Left kidney (tissue), 1 donor: ENCODE measurements at regions not wholly inside any gene's neighbourhood (a gene's known extent, or its start where the extent isn't known, plus 50 kb on each side); places are given as distances from the start of the nearest gene placed in this dataset.

Experiments
- DNase-seq: peaks from one replicate; pipeline ENCODE4 v3.0.0-alpha.2; 2013

- DNase-seq, result peak; percentile 60
These were observed 283.1 kb downstream of the LMX1A start for GRCh38 chr1:165073185-165074007.

DNA sequence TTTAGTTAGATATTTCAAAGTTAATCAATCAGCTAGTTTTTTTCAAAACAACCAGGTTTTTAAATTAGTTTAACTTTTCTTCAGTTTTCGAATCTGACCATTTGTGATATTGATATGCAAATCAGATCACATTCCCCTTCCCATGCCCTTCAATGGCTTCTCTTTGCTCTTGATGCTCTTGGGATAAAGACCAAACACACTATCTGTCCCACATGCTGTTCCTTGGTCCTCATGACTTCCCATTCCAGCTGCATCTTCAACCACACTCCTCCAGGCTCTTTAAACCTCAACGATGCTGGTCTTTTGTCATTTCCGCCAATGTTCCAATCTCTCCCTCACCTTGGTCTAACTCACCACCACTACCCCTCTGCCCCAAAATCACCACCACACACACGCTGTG, 285.8 kb downstream of the LMX1A start:
- no peak for DNase-seq

DNA sequence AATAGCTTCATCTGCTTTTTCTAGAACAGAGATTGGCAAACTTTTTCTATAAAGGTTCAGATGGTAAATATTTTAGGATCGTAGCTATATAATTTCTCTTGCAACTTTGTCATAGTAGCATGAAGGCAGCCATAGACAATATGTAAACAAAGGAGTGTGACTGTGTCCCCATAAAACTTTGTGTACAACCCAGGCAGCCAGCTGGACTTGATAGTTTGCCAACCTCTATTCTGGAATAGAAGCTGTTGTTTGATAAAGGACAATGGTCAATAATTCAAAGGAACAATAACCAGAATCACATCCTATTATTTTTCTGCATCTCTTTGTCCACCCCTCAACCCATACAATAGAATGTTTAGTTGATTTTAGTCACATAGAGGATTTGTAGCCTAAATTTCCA, 286.7 kb downstream of the LMX1A start:
- DNase-seq, result no peak

- no peak for DNase-seq
These were observed 287.8 kb downstream of the LMX1A start for GRCh38 chr1:165068741-165069140.

DNA sequence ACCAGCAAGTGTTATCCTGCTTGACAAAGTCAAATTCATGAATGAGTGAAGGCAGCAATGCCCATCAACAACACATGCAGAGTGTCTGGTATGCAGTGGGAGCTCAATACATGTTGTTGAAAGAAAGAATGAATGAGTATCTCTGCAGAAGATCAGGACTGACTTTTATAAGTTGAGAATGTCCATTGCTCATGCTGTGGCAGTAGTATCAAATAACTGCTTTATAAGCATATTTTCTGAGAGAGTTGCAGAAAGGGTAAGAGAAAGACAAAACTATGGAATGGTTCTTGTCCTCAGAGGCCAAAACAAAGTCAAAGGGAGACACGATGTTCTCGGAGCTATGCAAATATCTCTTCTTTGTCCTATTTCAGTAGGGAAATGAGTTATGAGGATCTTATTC, 288.7 kb downstream of the LMX1A start:
- DNase-seq, result no peak

DNA sequence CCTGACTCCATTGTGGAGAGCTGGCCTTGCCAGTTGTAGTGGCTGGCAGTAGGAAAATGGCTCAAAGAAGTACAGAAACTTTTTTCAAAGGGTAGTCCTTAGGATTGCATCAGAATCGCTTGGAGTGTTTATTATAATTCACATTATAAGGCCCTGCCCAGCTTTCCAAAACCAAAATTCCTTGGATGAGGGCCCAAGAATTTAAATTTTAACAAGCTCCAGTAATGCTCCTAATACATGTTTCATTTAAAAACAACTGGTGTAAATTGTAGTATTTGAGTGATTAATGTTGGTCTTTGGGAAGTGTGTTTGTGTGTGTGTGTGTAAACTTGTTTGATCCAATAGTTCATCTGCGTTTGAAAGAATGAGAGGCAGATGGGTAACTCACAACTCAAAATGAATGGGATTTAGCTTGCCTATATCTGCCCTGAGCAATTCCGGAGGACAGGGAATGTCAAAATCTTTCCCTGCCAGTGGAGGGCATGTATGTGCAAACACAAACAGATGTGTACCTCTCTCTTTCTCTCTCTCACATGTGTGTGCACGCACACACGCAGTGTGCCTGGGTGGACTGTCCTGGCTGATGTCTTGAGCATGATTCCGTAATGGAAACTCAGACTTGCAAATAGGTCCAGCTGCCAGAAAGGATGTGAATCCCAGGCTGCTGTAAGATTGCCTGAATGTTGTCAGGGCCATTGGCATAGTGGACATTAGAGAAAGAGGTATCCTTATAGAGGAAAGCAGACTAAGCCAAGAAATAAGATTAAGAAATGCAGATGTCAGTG, 293.1 kb downstream of the LMX1A start:
- DNase-seq, result no peak

DNA sequence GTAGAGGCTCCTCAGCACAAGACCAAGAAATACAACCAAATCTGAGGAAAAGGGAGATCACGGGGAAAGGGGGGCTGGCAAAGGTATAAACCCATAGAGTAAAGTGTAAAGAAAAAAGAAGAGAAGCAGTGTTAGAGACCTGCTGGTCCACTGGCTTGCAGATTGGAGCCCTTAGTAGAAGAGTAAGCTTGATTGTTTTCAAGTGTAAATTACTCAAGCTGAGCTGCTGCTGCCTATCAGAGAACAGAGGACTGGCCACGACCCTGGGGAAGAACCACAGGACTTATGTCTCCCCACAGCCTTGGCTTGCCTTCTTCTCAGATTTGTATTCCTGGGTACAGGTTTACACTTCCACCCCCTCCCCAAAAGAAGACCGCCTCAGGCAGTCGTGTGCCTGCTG, 294.2 kb downstream of the LMX1A start:
- DNase-seq, result no peak

GRCh38 chr1:165060285-165060793, 296.2 kb downstream of the LMX1A start:
- no peak for DNase-seq

GRCh38 chr1:165057956-165058355, 298.6 kb downstream of the LMX1A start:
- DNase-seq, result no peak

- no peak for DNase-seq
These were observed 299.6 kb downstream of the LMX1A start for GRCh38 chr1:165056914-165057313.

- DNase-seq, result no peak
These were observed 300.9 kb downstream of the LMX1A start for GRCh38 chr1:165055581-165055980.

DNA sequence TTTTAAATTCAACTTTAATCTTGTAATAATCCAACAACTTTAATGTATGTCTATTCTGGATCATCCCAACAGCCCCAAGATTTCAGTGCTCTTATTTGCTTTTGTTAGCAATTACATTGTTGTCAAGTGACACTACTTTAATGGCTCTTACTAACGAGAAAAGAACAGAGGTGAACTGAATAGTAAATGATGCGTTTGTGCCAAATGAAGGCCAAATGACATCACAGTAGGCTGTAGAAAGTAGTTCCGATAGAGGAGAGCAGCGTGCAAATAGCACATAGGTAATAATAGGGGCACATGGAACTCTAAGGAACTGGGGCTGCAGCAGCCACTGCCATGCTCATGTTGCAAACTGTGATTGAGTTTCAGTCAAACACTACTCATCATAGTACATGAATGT, 301.9 kb downstream of the LMX1A start:
- no peak for DNase-seq

GRCh38 chr1:165053351-165053750, 303.2 kb downstream of the LMX1A start:
- DNase-seq, result no peak

DNA sequence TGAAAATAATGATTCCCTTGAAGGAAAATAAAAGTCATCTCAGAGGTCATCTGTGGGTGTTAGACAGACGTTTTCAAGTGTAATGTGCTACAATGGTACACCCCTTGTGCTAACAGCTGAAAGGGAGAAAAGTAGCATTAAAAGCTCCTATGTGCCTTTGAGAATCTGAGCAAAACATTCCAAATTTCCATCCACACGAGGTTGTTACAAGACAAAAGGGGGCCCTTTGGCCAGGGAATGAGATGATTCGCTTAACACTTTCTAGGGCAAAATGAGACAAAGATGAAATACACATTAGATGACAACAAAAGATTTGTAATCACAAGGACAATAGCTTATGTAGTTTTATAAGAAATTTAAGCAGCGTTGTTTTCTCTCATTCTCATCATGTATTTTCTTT, 303.6 kb downstream of the LMX1A start:
- DNase-seq, result no peak

GRCh38 chr1:165052431-165052830, 304.1 kb downstream of the LMX1A start:
- no peak for DNase-seq

- no peak for DNase-seq
These were observed 306.3 kb downstream of the LMX1A start for GRCh38 chr1:165050246-165050645.

- DNase-seq, result no peak
These were observed 308.5 kb downstream of the LMX1A start for GRCh38 chr1:165047994-165048393.

DNA sequence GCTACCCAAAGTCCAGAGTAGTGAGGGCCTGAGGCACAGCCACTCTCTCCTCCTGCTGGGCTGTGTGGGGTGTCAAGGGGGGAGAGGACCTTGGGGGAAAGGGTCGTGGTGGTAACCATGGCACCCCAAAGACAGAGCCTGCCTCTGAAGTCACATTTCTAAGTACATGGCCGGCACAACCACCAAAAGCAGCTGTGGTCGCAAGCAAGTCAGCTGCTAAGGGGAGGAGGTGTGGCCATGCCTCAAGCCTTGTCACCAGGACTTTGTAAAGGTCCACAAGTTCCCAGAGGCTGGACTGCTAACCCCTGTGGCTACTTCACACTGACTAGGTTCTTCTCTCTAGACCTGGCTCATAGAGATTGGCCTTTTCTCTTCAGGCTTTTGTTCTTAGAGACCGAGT, 310.6 kb downstream of the LMX1A start:
- DNase-seq, result no peak

- no peak for DNase-seq
These were observed 315.9 kb downstream of the LMX1A start for GRCh38 chr1:165040641-165041040.

- DNase-seq, result no peak
These were observed 316.5 kb downstream of the LMX1A start for GRCh38 chr1:165039996-165040395.

DNA sequence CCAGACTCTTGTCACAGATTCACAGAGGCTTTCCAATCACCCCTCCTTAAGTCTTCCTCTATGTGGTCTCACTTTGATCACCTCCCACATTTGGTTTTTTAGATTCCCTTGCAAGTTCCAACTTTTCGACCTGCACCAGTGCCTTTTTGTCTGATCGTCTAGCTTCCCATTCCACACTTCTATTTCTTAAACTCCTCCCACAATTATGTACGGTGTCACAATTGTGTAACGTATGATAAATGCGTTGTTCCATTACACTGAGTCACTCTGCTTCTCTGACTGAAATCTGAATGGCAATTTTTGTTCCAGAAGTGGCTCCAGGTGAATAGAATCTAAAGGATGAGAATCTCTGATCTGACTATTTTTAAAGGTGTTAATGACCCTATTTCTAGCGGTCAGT, 320.1 kb downstream of the LMX1A start:
- no peak for DNase-seq

DNA sequence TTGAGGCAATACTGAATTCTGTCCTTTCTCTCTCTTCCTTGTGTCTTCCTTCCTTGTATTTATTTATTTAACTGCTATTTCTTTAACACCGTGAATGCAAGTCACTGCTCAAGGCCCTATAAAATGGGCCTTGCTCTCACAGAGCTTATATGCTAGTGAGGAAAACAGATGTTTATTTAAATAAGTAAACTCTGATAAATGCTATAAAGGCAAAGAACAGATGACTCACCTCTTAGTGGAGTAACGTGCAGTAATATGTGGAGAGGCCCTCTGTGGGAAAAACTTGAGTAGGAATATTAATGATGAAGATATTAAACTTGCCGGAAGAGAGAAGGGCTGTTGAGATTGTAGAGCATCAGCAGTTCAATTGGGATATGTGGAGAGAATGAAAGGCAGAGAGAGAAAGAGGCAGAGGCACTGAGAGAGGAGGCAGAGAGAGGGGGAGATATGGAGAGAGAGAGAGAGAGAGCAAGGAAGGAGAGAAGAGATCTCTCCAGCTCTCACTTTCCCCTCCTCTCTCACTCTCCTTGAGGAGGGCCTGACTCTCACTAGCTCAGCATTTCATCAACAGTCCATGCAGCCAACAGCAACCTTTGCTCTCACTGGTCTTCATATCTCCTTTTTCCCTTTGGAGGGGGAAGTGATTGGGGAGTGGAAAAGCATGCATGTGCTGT, 322.2 kb downstream of the LMX1A start:
- no peak for DNase-seq

GRCh38 chr1:165031001-165031400, 325.5 kb downstream of the LMX1A start:
- DNase-seq, result no peak
